GM18873 (cell line): ENCODE measurements at regions not wholly inside any gene's neighbourhood (a gene's known extent, or its start where the extent isn't known, plus 50 kb on each side); places are given as distances from the start of the nearest gene placed in this dataset.

Experiments used
- ATAC-seq: cut with Tn5 transposase; IDR thresholded peaks from one replicate; pipeline ENCODE4 v1.9.1; 2021; ENCODE audit warnings: mild to moderate bottlenecking, moderate library complexity, moderate number of reproducible peaks; ENCODE audit not compliant: unreplicated experiment, low FRiP score

- ATAC-seq, result no peak
Measured at GRCh38 chr4:11748164-11748872, 319.6 kb upstream of the HS3ST1 start.

- ATAC-seq, result no peak
Measured at GRCh38 chr4:11746734-11747133, 318.0 kb upstream of the HS3ST1 start.

GRCh38 chr4:11743976-11744375 is 315.3 kb upstream of the HS3ST1 start:
- ATAC-seq, result no peak

- no peak for ATAC-seq
Measured at GRCh38 chr4:11743236-11743635, 314.5 kb upstream of the HS3ST1 start.

GRCh38 chr4:11741190-11741652 is 312.5 kb upstream of the HS3ST1 start:
- ATAC-seq, result no peak

- ATAC-seq, result no peak
Measured at GRCh38 chr4:11739992-11740391, 311.3 kb upstream of the HS3ST1 start.

- no peak for ATAC-seq
Measured at GRCh38 chr4:11736978-11737377, 308.3 kb upstream of the HS3ST1 start.

GRCh38 chr4:11735651-11736050 is 307.0 kb upstream of the HS3ST1 start:
- ATAC-seq, result no peak

- ATAC-seq, result no peak
Measured at GRCh38 chr4:11732155-11732554, 303.5 kb upstream of the HS3ST1 start.

- no peak for ATAC-seq
Measured at GRCh38 chr4:11730545-11730944, 301.9 kb upstream of the HS3ST1 start.

- ATAC-seq, result no peak
Measured at GRCh38 chr4:11729548-11729947, 300.9 kb upstream of the HS3ST1 start.

- no peak for ATAC-seq
Measured at GRCh38 chr4:11727903-11728564, 299.3 kb upstream of the HS3ST1 start.

- no peak for ATAC-seq
Measured at GRCh38 chr4:11724731-11725130, 296.0 kb upstream of the HS3ST1 start.

GRCh38 chr4:11722223-11722622 is 293.5 kb upstream of the HS3ST1 start:
- no peak for ATAC-seq

GRCh38 chr4:11720292-11720691 is 291.6 kb upstream of the HS3ST1 start:
- ATAC-seq, result no peak

- no peak for ATAC-seq
Measured at GRCh38 chr4:11719879-11720278, 291.2 kb upstream of the HS3ST1 start.

GRCh38 chr4:11715753-11716521 is 287.2 kb upstream of the HS3ST1 start:
- ATAC-seq, result no peak

- no peak for ATAC-seq
Measured at GRCh38 chr4:11710453-11711093, 281.9 kb upstream of the HS3ST1 start.

GRCh38 chr4:11704186-11704830 is 275.6 kb upstream of the HS3ST1 start:
- no peak for ATAC-seq

- no peak for ATAC-seq
Measured at GRCh38 chr4:11702886-11703557, 274.3 kb upstream of the HS3ST1 start.
